A673 (cell line): ENCODE measurements at regions not wholly inside any gene's neighbourhood (a gene's known extent, or its start where the extent isn't known, plus 50 kb on each side); places are given as distances from the start of the nearest gene placed in this dataset.
A peak's percentile ranks its signal among the peaks of the same experiment; 100 is the strongest.

Experiments used
- BruUV-seq: library from RNA; stranded (reverse); fragments of 400-500 nt; replicated peaks from 2 replicates; lab custom pipeline; 2021; lab: Mats Ljungman, UMichigan
- CTCF ChIA-PET: fragments of 300-600 bp; sonication (Branson Sonifier 250); formaldehyde crosslinking; loops from one replicate; lab custom pipeline; 2022; ENCODE audit warnings: antibody characterized with exemption; lab: Charles Lee
- POLR2A ChIA-PET: fragments of 300-600 bp; sonication (Branson Sonifier 250); formaldehyde crosslinking; loops from one replicate; lab custom pipeline; 2022; ENCODE audit warnings: antibody characterized with exemption; ENCODE audit not compliant: low non-redundant PET; lab: Charles Lee
- DNase-seq: peaks from one replicate; pipeline ENCODE4 v3.0.0-alpha.2; 2015; ENCODE audit warnings: low spot score
- H3K27ac ChIP-seq: fragments of 200-600 bp; sonication (generic); 2 replicates; pipeline ENCODE4 v1.5.1; 2016; ENCODE audit warnings: mixed run types, low read depth, mild to moderate bottlenecking, mixed read lengths, antibody characterized with exemption, low read length; ENCODE audit not compliant: poor library complexity, severe bottlenecking
- H3K27me3 ChIP-seq: fragments of 200-600 bp; sonication (generic); replicated peaks from 2 replicates; pipeline ENCODE4 v1.6.1; 2017; ENCODE audit warnings: mixed run types, low read depth, mild to moderate bottlenecking, mixed read lengths, antibody characterized with exemption, low read length; ENCODE audit not compliant: insufficient read depth, poor library complexity
- H3K36me3 ChIP-seq: fragments of 200-600 bp; sonication (generic); 2 replicates; pipeline ENCODE4 v1.6.1; 2016; ENCODE audit warnings: mixed run types, mild to moderate bottlenecking, mixed read lengths, antibody characterized with exemption, low read length; ENCODE audit not compliant: insufficient read depth, poor library complexity, severe bottlenecking
- H3K4me1 ChIP-seq: fragments of 200-600 bp; sonication (generic); 2 replicates; pipeline ENCODE4 v1.6.1; 2017; ENCODE audit warnings: mixed run types, mild to moderate bottlenecking, mixed read lengths, antibody characterized with exemption, low read length; ENCODE audit not compliant: insufficient read depth, poor library complexity, severe bottlenecking
- H3K4me3 ChIP-seq: fragments of 200-600 bp; sonication (generic); 2 replicates; pipeline ENCODE4 v1.5.1; 2016; ENCODE audit warnings: low read depth, mixed run types, mild to moderate bottlenecking, mixed read lengths, low read length; ENCODE audit not compliant: poor library complexity, severe bottlenecking
- H3K9me3 ChIP-seq: fragments of 200-600 bp; sonication (generic); 2 replicates; pipeline ENCODE4 v1.6.1; 2016; ENCODE audit warnings: mixed run types, low read depth, mild to moderate bottlenecking, mixed read lengths, antibody characterized with exemption, low read length; ENCODE audit not compliant: poor library complexity, severe bottlenecking
- EZH2 ChIP-seq: fragments of 200-600 bp; sonication (generic); IDR thresholded peaks from 2 replicates; pipeline ENCODE4 v1.6.1; 2017; ENCODE audit warnings: borderline replicate concordance, low read depth, mild to moderate bottlenecking, mixed read lengths, antibody characterized with exemption, low read length; ENCODE audit not compliant: poor library complexity, severe bottlenecking
- intact Hi-C: fragments of 100-400 bp; cut with micrococcal nuclease; formaldehyde crosslinking; loops from one replicate; pipeline ENCODE4 v1.10.0; 2022; ENCODE audit not compliant: unreplicated experiment
- TF ChIP-seq, protein P1 (sequence below): fragments of 300-800, 200-600 bp; sonication (generic); conservative IDR thresholded peaks from 2 replicates; pipeline ENCODE4 v1.5.1; 2017; ENCODE audit warnings: low read depth, mild to moderate bottlenecking, antibody characterized with exemption, low read length, moderate library complexity, mixed read lengths

DNA sequence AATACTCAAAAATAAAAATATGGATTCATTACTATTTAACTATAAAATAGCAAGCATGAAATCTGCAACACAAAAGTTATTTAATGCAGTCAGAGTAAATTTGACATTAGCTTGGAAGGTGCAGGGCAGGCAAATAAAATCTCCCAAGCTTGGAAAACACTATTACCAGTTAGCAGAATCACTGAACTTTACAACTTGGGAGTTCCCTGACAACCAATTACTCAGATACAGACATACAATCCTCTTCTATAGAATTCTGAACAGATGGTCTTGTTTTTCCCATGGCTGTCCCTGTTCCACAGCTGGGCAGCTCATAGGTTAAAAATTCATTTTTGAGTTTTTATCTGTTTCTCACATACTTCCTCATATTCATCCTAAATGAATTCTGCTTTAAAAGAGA, 1002.6 kb downstream of the SORCS3 start:
- no peaks in the 10 kb centered on the region for H3K36me3 ChIP-seq
- ChIA-PET POLR2A (no interaction called here), CTCF (no interaction called here)
- H3K4me1 ChIP-seq, result no peaks in the 10 kb centered on the region
- no peak for TF ChIP-seq EZH2
- TF ChIP-seq, protein P1, sequence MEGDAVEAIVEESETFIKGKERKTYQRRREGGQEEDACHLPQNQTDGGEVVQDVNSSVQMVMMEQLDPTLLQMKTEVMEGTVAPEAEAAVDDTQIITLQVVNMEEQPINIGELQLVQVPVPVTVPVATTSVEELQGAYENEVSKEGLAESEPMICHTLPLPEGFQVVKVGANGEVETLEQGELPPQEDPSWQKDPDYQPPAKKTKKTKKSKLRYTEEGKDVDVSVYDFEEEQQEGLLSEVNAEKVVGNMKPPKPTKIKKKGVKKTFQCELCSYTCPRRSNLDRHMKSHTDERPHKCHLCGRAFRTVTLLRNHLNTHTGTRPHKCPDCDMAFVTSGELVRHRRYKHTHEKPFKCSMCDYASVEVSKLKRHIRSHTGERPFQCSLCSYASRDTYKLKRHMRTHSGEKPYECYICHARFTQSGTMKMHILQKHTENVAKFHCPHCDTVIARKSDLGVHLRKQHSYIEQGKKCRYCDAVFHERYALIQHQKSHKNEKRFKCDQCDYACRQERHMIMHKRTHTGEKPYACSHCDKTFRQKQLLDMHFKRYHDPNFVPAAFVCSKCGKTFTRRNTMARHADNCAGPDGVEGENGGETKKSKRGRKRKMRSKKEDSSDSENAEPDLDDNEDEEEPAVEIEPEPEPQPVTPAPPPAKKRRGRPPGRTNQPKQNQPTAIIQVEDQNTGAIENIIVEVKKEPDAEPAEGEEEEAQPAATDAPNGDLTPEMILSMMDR, result no peak
- H3K27me3 ChIP-seq, result no peaks in the 10 kb centered on the region
- H3K4me3 ChIP-seq, result no peak overlapping the region
- H3K9me3 ChIP-seq, result no peaks in the 10 kb centered on the region
- no peak overlapping the region for H3K27ac ChIP-seq
- intact Hi-C loops, result no loop called here
- DNase-seq, result no peak
- no TSS peak for BruUV-seq

DNA sequence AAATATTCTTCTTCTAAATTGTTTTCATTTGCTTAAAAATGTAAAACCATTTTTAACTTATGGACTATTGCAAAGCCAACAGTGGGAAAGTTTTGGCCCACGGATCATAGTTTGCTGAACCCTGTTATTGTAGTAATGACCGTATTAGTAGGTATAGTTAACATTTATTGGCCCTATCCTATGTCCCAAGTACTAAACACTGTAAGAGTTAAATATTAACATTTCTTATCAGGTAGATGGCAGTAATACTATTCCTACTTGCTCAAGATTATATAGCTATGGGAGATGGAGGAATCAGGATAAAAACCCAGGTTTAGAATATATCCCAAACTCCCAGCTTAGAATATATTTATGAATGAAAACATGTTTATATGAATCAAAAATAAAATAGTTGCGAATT, 993.2 kb downstream of the SORCS3 start:
- DNase-seq, result no peak
- Histone ChIP-seq H3K4me3 (no peak overlapping the region), H3K27me3 (no peaks in the 10 kb centered on the region), H3K36me3 (no peaks in the 10 kb centered on the region), H3K27ac (no peak overlapping the region), H3K9me3 (no peaks in the 10 kb centered on the region), H3K4me1 (no peaks in the 10 kb centered on the region)
- intact Hi-C loops, result no loop called here
- no peak for TF ChIP-seq EZH2
- TF ChIP-seq, protein P1, result no peak
- ChIA-PET POLR2A (no interaction called here), CTCF (no interaction called here)
- BruUV-seq, result no TSS peak

DNA sequence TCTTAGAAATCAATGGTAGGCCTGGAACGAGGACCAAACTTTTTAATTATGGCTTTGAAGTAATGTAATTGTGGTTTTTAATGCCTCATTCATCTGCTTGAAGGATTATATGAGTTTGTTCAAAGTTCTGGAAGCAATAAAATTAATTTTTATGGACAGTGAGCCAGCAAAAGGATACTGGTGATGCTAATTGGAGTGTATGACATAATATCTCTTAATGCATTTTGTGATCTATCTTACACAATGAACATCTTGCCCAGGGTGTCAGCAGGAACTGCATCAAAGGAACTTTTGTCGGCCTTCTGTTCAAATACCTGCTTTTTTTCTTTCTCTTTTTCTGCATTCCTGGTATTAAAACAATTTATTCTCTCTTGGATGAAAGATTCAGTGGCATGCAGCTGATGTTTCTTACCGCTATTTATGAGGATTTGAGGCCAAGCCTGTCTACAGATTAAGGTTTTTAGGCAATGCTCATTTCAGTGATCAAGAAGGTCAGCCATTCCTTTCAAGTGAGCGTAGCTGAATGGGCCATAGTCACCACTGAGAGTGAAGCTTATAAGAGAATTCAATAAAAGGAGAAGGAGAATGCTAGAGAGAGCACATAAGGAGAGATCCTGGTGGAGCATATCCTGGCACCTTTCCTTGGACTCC, 974.8 kb downstream of the SORCS3 start:
- POLR2A ChIA-PET, result no interaction called here
- DNase-seq, result peak; percentile 10
- Histone ChIP-seq H3K9me3 (no peaks in the 10 kb centered on the region), H3K27ac (no peak overlapping the region), H3K4me1 (no peaks in the 10 kb centered on the region), H3K4me3 (no peak overlapping the region), H3K27me3 (no peaks in the 10 kb centered on the region), H3K36me3 (no peaks in the 10 kb centered on the region)
- no peak for TF ChIP-seq EZH2
- TF ChIP-seq, protein P1, result no peak
- intact Hi-C loops, result no loop called here
- BruUV-seq, result no TSS peak
- CTCF ChIA-PET, result no interaction called here
